Thyroid gland (tissue), 4 donors: ENCODE measurements at regions not wholly inside any gene's neighbourhood (a gene's known extent, or its start where the extent isn't known, plus 50 kb on each side); places are given as distances from the start of the nearest gene placed in this dataset.

Source experiments
- DNase-seq, 2 donors: peaks; one replicate each; pipeline ENCODE4 v3.0.0-alpha.2; 2019
- H3K27ac ChIP-seq, 3 donors: fragments of 200-600 bp; sonication (generic); 1 replicate in 2 of 3; 2 replicates in 1 of 3; pipeline ENCODE4 v1.5.1; 2016 to 2019; ENCODE audit warnings: mild to moderate bottlenecking in 1 of 3, moderate library complexity in 1 of 3
- H3K27me3 ChIP-seq: fragments of 200-600 bp; sonication (generic); one replicate; pipeline ENCODE4 v1.5.1; 2019
- H3K36me3 ChIP-seq, 2 donors: fragments of 200-600 bp; sonication (generic); one replicate each; pipeline ENCODE4 v1.5.1; 2016 to 2019
- H3K4me1 ChIP-seq, 2 donors: fragments of 200-600 bp; sonication (generic); one replicate each; pipeline ENCODE4 v1.5.1; 2017 to 2019
- H3K4me3 ChIP-seq, 3 donors: fragments of 200-600 bp; sonication (generic); replicated peaks in 1 of 3; 1 replicate in 2 of 3; 2 replicates in 1 of 3; pipeline ENCODE4 v1.5.1; 2016; ENCODE audit warnings: mild to moderate bottlenecking in 1 of 3
- H3K9me3 ChIP-seq: fragments of 200-600 bp; sonication (generic); one replicate; pipeline ENCODE4 v1.5.1; 2017
- POLR2A ChIP-seq, 2 donors: fragments of 450-650 bp; IDR thresholded peaks; one replicate each; pipeline ENCODE4 v1.6.1; 2017; ENCODE audit warnings: antibody characterized with exemption in 2 of 2, mild to moderate bottlenecking in 2 of 2, moderate library complexity in 1 of 2
- WGBS, 2 donors: methylation state at CpG; one replicate each; pipeline ENCODE4 v1.1.5; 2017; 5-methylcytosine and 5-hydroxymethylcytosine counted together
- intact Hi-C: fragments of 100-400 bp; cut with DNase I; formaldehyde crosslinking; loops from one replicate; pipeline ENCODE4 v1.15.1; 2023
- TF ChIP-seq, protein P1 (sequence below), 6 experiments: fragments of 200-600 bp in 3 of 6; fragments of 450-650 bp in 3 of 6; sonication (generic) in 3 of 6; IDR thresholded peaks; one replicate each; pipeline ENCODE4 v1.5.1; 2016 to 2019; ENCODE audit warnings: antibody characterized with exemption in 6 of 6, mild to moderate bottlenecking in 2 of 6, inconsistent platforms in 1 of 6, moderate library complexity in 1 of 6

DNA sequence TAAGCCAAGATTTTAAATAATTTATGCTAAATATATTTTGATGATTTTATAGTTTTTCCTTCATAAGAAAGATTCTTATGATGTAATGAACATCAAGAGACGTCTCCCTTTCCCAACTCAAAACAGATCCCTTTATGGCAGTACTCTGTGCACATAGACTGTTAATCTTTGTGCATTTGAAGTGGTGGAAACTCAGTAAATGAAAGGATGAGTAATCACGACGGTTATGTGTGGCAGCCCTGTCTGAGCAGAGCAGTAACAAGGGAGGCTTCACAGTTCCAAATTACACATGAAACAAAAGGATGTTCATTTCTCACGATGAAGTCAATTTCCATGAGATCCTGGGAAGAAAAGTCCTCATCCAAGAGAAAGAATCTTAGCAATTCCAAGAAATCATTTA lies 498.1 kb downstream of the KLF5 start:
- no peak overlapping the region for H3K27ac ChIP-seq
- H3K36me3 ChIP-seq: no peaks in the 10 kb centered on the region
- no peaks in the 10 kb centered on the region for H3K27me3 ChIP-seq
- intact Hi-C loops: no loop called here
- no peaks in the 10 kb centered on the region for H3K9me3 ChIP-seq
- no peak for DNase-seq
- TF ChIP-seq, protein P1, sequence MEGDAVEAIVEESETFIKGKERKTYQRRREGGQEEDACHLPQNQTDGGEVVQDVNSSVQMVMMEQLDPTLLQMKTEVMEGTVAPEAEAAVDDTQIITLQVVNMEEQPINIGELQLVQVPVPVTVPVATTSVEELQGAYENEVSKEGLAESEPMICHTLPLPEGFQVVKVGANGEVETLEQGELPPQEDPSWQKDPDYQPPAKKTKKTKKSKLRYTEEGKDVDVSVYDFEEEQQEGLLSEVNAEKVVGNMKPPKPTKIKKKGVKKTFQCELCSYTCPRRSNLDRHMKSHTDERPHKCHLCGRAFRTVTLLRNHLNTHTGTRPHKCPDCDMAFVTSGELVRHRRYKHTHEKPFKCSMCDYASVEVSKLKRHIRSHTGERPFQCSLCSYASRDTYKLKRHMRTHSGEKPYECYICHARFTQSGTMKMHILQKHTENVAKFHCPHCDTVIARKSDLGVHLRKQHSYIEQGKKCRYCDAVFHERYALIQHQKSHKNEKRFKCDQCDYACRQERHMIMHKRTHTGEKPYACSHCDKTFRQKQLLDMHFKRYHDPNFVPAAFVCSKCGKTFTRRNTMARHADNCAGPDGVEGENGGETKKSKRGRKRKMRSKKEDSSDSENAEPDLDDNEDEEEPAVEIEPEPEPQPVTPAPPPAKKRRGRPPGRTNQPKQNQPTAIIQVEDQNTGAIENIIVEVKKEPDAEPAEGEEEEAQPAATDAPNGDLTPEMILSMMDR (IDR thresholded peaks at IDR 0.05): no peak
- TF ChIP-seq POLR2A (IDR thresholded peaks at IDR 0.05): no peak
- no peak overlapping the region for H3K4me3 ChIP-seq
- H3K4me1 ChIP-seq: peaks cover 4 to 9% of the 10 kb centered on the region in 2 donors
- 57 to 74% methylated on average over 4 of the region's 4 CpGs for WGBS, 2 donors

DNA sequence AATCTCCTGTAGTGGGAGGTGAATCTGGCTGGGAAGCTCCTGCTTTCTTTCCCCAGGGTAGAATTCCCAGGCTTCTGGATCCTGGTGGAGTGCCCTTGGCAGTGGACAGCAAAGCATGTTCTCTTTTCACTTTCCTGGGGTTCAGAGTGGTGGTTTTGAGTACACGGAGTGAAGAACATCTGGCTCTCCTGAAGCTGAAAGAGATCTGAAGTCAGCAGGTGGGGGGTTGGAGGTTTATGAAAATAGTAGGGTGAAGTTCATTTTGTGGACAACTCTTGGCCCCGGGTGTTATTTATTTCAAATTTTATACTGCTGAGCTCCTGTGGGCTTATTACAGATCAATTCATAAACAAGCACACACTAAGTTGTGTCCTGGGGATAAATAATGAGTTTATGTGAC lies 497.3 kb downstream of the KLF5 start:
- DNase-seq: peak in 1 of 2 donors; percentile 10
- Histone ChIP-seq H3K4me3 (no peak overlapping the region), H3K36me3 (no peaks in the 10 kb centered on the region), H3K4me1 (peaks cover 4 to 9% of the 10 kb centered on the region in 2 donors), H3K27me3 (no peaks in the 10 kb centered on the region), H3K27ac (no peak overlapping the region), H3K9me3 (no peaks in the 10 kb centered on the region)
- intact Hi-C loops: no loop called here
- TF ChIP-seq POLR2A (IDR thresholded peaks at IDR 0.05): no peak
- TF ChIP-seq, protein P1 (IDR thresholded peaks at IDR 0.05): no peak
- 31 to 42% methylated on average over 2 of the region's 2 CpGs for WGBS, 2 donors

GRCh38 chr13:73551736-73552135 lies 492.9 kb downstream of the KLF5 start:
- DNase-seq: no peak
- Histone ChIP-seq H3K36me3 (no peaks in the 10 kb centered on the region), H3K4me3 (no peak overlapping the region), H3K27me3 (no peaks in the 10 kb centered on the region), H3K9me3 (no peaks in the 10 kb centered on the region), H3K4me1 (peaks cover 4 to 9% of the 10 kb centered on the region in 2 donors), H3K27ac (no peak overlapping the region)
- intact Hi-C loops: no loop called here
- no peak for TF ChIP-seq POLR2A (IDR thresholded peaks at IDR 0.05)
- TF ChIP-seq, protein P1 (IDR thresholded peaks at IDR 0.05): no peak
- WGBS, 2 donors: 73 to 81% methylated on average over 2 of the region's 2 CpGs

- no peak for DNase-seq
- TF ChIP-seq, protein P1 (IDR thresholded peaks at IDR 0.05): no peak
- no peak for TF ChIP-seq POLR2A (IDR thresholded peaks at IDR 0.05)
- Histone ChIP-seq H3K4me3 (no peak overlapping the region), H3K9me3 (no peaks in the 10 kb centered on the region), H3K27me3 (no peaks in the 10 kb centered on the region), H3K36me3 (no peaks in the 10 kb centered on the region), H3K27ac (no peak overlapping the region), H3K4me1 (no peaks in the 10 kb centered on the region)
- 64 to 65% methylated on average over 3 of the region's 3 CpGs for WGBS, 2 donors
- intact Hi-C loops: no loop called here
These were observed 490.9 kb downstream of the KLF5 start for GRCh38 chr13:73549717-73550116.

- TF ChIP-seq, protein P1 (IDR thresholded peaks at IDR 0.05): no peak
- TF ChIP-seq POLR2A (IDR thresholded peaks at IDR 0.05): no peak
- DNase-seq: no peak
- Histone ChIP-seq H3K36me3 (no peaks in the 10 kb centered on the region), H3K27me3 (no peaks in the 10 kb centered on the region), H3K9me3 (no peaks in the 10 kb centered on the region), H3K4me3 (no peak overlapping the region), H3K4me1 (no peaks in the 10 kb centered on the region), H3K27ac (no peak overlapping the region)
- intact Hi-C loops: no loop called here
- WGBS, 2 donors: 89 to 91% methylated on average over 2 of the region's 2 CpGs
These were observed 489.6 kb downstream of the KLF5 start for GRCh38 chr13:73548449-73548848.
